HG02678 (cell line): ENCODE measurements at regions not wholly inside any gene's neighbourhood (a gene's known extent, or its start where the extent isn't known, plus 50 kb on each side); places are given as distances from the start of the nearest gene placed in this dataset.
"Not testable (repeated sequence)": the region's sequence is repeated elsewhere in the genome, so short reads cannot be mapped to it uniquely, and the experiment has no call there.

Experiments
- ATAC-seq: cut with Tn5 transposase; IDR thresholded peaks from one replicate; pipeline ENCODE4 v1.9.1; 2021; ENCODE audit warnings: mild to moderate bottlenecking, moderate library complexity; ENCODE audit not compliant: unreplicated experiment

- no peak for ATAC-seq
Observed at GRCh38 chr13:83731113-83731512, 151.2 kb downstream of the SLITRK1 start.

GRCh38 chr13:83730674-83731073, 151.6 kb downstream of the SLITRK1 start:
- ATAC-seq, result no peak

GRCh38 chr13:83722443-83722842, 159.8 kb downstream of the SLITRK1 start:
- no peak for ATAC-seq

DNA sequence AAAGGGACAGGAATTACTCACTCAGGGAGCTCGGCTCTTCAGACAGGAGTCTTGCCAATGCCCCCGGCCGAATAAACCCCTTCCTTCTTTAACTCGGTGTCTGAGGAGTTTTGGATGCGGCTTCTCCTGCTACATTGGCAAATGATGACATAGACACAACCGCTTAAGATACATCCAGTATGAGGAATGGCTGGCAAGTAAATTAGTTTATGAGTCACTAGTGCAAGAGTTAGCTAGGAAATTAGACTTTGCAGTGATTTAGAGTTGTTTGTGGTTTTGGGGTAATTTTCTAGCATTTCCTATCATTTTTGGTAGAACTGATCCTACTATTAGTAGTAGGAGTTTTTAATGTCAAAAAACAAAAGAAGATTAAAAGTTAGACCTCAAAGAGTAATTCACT, 166.2 kb downstream of the SLITRK1 start:
- ATAC-seq, result no peak

DNA sequence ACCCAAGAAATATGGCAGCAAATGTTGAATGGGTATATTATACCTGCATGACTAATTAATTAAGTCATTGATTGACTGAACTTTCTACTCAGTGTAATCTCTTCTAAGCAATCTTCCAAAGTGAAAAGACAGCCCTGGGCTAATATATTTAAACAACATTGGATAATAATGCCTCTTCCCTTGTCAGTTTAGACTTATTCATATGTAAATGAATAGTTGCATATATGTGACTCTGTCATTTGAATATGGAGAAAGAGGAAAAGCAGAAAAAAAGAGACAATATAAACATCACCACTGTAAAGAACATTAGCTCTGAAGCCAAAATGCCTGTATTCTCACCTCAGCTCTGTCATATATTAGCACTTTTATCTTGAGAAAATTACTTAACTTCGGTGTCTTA, 168.0 kb downstream of the SLITRK1 start:
- ATAC-seq, result no peak

DNA sequence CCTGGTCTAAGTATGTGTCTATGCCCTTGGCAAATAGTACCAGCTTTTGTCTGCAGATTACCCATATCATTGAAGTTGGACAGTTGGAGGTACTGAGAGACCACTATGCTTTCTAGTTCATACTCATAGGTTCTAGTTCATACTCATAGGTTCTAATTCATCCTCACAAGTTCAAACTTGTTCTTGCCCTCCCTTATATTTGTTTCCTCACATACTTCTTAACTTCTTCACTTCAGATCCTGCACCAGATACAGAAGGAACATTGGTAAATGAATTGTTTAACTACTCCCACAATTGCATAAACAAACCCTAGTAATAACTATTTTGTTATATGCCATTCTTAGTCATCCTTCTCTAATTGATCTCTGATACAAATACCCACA, 172.2 kb downstream of the SLITRK1 start:
- no peak for ATAC-seq

GRCh38 chr13:83709426-83710132, 172.7 kb downstream of the SLITRK1 start:
- ATAC-seq, result no peak

GRCh38 chr13:83702021-83702420, 180.3 kb downstream of the SLITRK1 start:
- no peak for ATAC-seq

- ATAC-seq, result no peak
Observed at GRCh38 chr13:83692800-83693199, 189.5 kb downstream of the SLITRK1 start.

GRCh38 chr13:83691966-83692365, 190.3 kb downstream of the SLITRK1 start:
- no peak for ATAC-seq

DNA sequence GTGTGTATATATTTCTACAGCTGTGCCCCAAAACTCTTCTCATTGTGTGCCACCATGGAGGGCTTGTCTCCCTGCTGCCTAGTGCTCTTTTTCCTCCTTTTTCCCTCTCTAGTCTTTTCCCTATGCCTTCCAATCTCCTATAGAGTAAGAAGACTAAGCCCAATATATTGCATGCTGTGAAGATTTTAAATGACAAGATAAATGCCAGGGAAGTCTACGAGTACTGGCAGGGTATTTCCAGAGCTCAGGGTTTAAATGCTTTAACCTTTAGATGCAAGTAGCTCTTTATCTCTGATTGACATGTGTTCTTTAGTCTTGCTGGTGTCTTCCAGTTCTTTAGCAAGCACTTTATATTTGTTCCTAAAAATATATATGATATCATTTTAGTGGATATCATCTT, 200.7 kb downstream of the SLITRK1 start:
- ATAC-seq, result no peak

- no peak for ATAC-seq
Observed at GRCh38 chr13:83677985-83678384, 204.3 kb downstream of the SLITRK1 start.

DNA sequence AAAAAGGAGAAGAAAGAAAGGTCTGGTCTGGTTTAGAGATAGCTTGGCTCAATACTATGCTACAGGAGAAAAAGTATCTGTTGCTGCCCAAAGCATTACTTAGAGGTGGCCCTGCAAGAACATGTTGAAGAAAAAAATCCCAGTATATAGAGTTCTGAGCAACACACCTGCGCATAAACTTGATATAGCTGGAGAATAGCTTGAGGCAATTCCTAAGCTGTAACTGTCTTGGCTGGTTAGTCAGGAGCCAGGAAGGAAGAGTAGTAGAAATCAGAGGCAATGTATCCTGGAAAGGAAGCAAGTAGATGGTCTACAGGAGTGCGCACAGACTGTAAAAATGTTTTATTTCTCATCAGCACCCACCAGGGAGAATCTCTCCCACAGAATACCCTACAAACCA, 209.7 kb downstream of the SLITRK1 start:
- ATAC-seq, result no peak

GRCh38 chr13:83667606-83668005, 214.7 kb downstream of the SLITRK1 start:
- ATAC-seq, result no peak

DNA sequence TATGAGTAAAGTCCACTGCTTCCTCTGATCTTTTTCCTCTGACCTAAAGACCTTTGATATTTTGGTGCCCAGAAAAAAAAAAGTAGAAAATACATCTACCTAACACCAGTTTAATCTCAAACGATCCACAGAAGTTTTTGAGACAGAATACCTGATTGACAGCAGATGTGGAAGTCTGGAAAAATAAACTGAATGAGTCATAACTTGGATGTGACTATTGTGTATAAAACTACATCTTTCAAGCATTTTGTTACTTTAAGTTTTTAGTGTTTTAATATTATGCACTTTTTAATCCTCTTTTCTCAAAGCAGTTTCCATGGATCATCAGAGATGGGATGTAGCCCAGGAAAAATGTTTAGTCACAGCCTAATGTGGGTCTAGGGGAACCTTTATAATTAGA, 216.1 kb downstream of the SLITRK1 start:
- ATAC-seq, result no peak

DNA sequence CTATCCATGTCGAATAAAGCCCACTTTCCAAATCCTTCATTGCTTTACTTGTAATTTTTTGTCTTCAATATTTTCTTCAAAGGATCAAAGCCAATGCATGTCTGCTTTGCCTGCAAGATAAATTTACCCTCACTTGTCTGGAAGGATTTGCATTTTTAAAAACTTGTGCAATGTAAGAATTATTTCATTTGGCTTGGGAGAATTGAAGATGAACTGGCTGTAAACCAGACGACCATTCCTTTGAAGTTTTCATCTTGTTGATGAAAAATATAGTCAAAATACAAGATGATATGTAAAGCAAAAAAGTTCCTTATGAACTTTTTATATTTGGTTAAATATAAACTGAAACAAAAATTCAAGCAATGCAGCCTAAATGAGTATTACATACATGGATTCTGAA, 225.0 kb downstream of the SLITRK1 start:
- no peak for ATAC-seq

DNA sequence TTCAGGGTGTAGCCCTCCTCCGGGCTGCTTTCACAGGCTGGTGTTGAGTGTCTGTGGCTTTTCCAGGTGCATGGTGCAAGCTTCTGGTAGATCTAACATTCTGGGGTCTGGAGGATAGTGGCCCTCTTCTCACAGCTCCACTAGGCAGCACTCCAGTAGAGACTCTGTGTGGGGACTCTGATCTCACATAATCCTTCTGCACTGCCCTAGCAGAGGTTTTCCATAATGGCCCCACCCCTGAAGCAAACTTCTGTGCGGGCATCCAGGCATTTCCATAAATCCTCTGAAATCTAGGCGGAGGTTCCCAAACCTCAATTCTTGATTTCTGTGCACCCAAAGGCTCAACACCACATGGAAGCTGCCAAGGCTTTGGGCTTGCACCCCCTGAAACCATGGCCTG, 239.7 kb downstream of the SLITRK1 start:
- not testable (repeated sequence) for ATAC-seq

DNA sequence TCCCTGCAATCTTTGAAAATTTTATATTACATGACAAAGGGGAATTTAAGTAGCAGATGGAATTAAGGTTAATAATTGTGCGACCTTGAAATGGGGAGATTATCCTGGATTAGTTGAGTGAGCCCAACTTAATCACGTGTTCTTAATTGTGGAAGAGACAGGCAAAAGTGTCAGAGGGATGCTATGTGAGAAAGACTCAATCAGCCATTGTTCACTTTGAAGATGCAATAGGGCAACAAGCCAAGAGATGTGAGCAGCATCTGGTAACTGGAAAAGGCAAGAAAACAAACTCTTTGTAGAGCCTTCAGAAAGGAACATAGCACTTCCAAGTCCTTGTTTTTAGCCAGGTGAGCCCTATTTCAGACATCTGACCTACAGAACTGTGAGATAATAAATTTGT, 247.7 kb downstream of the SLITRK1 start:
- no peak for ATAC-seq

DNA sequence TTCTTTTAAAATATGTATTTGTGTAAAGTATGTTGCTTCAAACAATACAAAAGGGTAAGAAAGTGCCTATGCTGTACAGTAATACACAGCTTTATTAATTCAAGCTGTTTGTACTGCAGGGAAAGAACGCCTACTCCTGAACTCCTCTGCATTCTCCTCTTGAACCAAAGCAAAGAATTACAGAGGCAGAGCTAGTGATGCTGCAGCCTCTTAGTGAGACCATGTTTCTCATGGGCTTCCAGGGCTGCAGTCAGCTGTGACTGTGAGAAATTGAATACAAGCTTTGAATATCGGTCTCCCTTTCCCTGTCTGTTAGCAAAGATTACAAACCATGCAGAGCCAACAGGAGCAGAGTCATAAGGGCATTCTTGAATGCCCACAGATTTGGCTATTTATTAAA, 248.5 kb downstream of the SLITRK1 start:
- ATAC-seq, result no peak

- ATAC-seq, result no peak
Observed at GRCh38 chr13:83622422-83622784, 259.9 kb downstream of the SLITRK1 start.

- ATAC-seq, result no peak
Observed at GRCh38 chr13:83621765-83622421, 260.4 kb downstream of the SLITRK1 start.

- no peak for ATAC-seq
Observed at GRCh38 chr13:83620530-83621220, 261.6 kb downstream of the SLITRK1 start.
